CD4-positive, CD25-positive, alpha-beta regulatory T cell (primary cell): ENCODE measurements at regions not wholly inside any gene's neighbourhood (a gene's known extent, or its start where the extent isn't known, plus 50 kb on each side); places are given as distances from the start of the nearest gene placed in this dataset.

ENCODE experiments used
- ATAC-seq, 2 donors: fragments of 150-1000 bp; cut with Tn5 transposase; one replicate each; pipeline ENCODE4 v1.10.0; 2021; ENCODE audit warnings: low read depth in 2 of 2, moderate number of reproducible peaks in 2 of 2, moderate library complexity in 1 of 2
- DNase-seq, 3 donors: peaks; one replicate each; pipeline versions ENCODE4 v3.0.0 to v3.0.0-alpha.2; 2012 to 2022; ENCODE audit warnings: mixed read lengths in 1 of 3
- H3K27ac ChIP-seq: one replicate; pipeline ENCODE4 v1.7.0; 2013; ENCODE audit warnings: mild to moderate bottlenecking, low read length; ENCODE audit not compliant: insufficient read depth, poor library complexity, severe bottlenecking
- H3K27me3 ChIP-seq: one replicate; pipeline ENCODE4 v1.7.0; 2013; ENCODE audit warnings: low read length; ENCODE audit not compliant: control insufficient read depth, insufficient read depth
- H3K36me3 ChIP-seq: one replicate; pipeline ENCODE4 v1.7.0; 2013; ENCODE audit warnings: mild to moderate bottlenecking, low read length, moderate library complexity; ENCODE audit not compliant: control insufficient read depth, insufficient read depth
- H3K4me1 ChIP-seq: 2 replicates; pipeline ENCODE4 v1.7.0; 2013; ENCODE audit warnings: mild to moderate bottlenecking, low read length; ENCODE audit not compliant: insufficient read depth, control insufficient read depth, poor library complexity, severe bottlenecking
- H3K4me3 ChIP-seq: one replicate; pipeline ENCODE4 v1.7.0; 2013; ENCODE audit warnings: low read depth, mild to moderate bottlenecking, low read length, moderate library complexity
- H3K9me3 ChIP-seq, 2 experiments: 1 replicate in 1 of 2; 2 replicates in 1 of 2; pipeline ENCODE4 v1.7.0; 2013; ENCODE audit warnings: low read length in 2 of 2, mild to moderate bottlenecking in 1 of 2, moderate library complexity in 1 of 2; ENCODE audit not compliant: control insufficient read depth in 2 of 2
- H3K27ac Mint-ChIP-seq, 3 donors: one replicate each; pipeline ENCODE4 v1.8.0; 2020 to 2022; ENCODE audit warnings: mild to moderate bottlenecking in 3 of 3, mixed read lengths in 3 of 3, moderate library complexity in 2 of 3
- H3K27me3 Mint-ChIP-seq: one replicate; pipeline ENCODE4 v1.8.0; 2022; ENCODE audit warnings: mild to moderate bottlenecking, mixed read lengths
- H3K36me3 Mint-ChIP-seq: one replicate; pipeline ENCODE4 v1.8.0; 2020; ENCODE audit warnings: mixed read lengths
- H3K4me1 Mint-ChIP-seq, 4 donors: one replicate each; pipeline ENCODE4 v1.8.0; 2020 to 2022; ENCODE audit warnings: mixed read lengths in 4 of 4, mild to moderate bottlenecking in 1 of 4
- H3K4me3 Mint-ChIP-seq, 4 donors: one replicate each; pipeline ENCODE4 v1.8.0; 2020 to 2022; ENCODE audit warnings: mild to moderate bottlenecking in 4 of 4, mixed read lengths in 4 of 4, moderate library complexity in 3 of 4
- H3K9me3 Mint-ChIP-seq, 7 donors: one replicate each; pipeline ENCODE4 v1.8.0; 2020 to 2022; ENCODE audit warnings: mixed read lengths in 7 of 7, mild to moderate bottlenecking in 3 of 7, moderate library complexity in 2 of 7

- peaks cover 0 to 2% (median 0%) of the 10 kb centered on the region in 7 donors for H3K9me3 Mint-ChIP-seq
Measured at GRCh38 chr14:34319140-34319539, 142.9 kb downstream of the SPTSSA start.

GRCh38 chr14:34318014-34318413 is 144.0 kb downstream of the SPTSSA start:
- DNase-seq (no peak), ATAC-seq (no peak)
- no peak overlapping the region for H3K4me3 Mint-ChIP-seq
- no peaks in the 10 kb centered on the region for H3K36me3 Mint-ChIP-seq
- Histone ChIP-seq H3K27ac (no peak overlapping the region), H3K9me3 (no peaks in the 10 kb centered on the region), H3K36me3 (no peaks in the 10 kb centered on the region), H3K27me3 (peaks cover 2% of the 10 kb centered on the region), H3K4me3 (no peak overlapping the region), H3K4me1 (no peaks in the 10 kb centered on the region)
- peaks cover 0 to 3% (median 1%) of the 10 kb centered on the region in 4 donors for H3K4me1 Mint-ChIP-seq
- H3K27ac Mint-ChIP-seq: no peak overlapping the region
- H3K9me3 Mint-ChIP-seq: peaks cover 0 to 2% (median 0%) of the 10 kb centered on the region in 7 donors
- H3K27me3 Mint-ChIP-seq: peaks cover 23% of the 10 kb centered on the region

More at GRCh38 chr14:34319140-34319539, 142.9 kb downstream of the SPTSSA start:
- H3K4me3 Mint-ChIP-seq: no peak overlapping the region
- no peaks in the 10 kb centered on the region for H3K4me1 ChIP-seq
- no peaks in the 10 kb centered on the region for H3K36me3 ChIP-seq
- no peak overlapping the region for H3K27ac ChIP-seq
- H3K4me1 Mint-ChIP-seq: peaks cover 0 to 4% (median 3%) of the 10 kb centered on the region in 4 donors
- H3K36me3 Mint-ChIP-seq: no peaks in the 10 kb centered on the region
- H3K27me3 Mint-ChIP-seq: peaks cover 23% of the 10 kb centered on the region
- H3K9me3 ChIP-seq: no peaks in the 10 kb centered on the region
- ATAC-seq (no peak), DNase-seq (no peak)
- no peak overlapping the region for H3K27ac Mint-ChIP-seq
- H3K27me3 ChIP-seq: no peaks in the 10 kb centered on the region
- H3K4me3 ChIP-seq: no peak overlapping the region

GRCh38 chr14:34310724-34311123 is 151.3 kb downstream of the SPTSSA start:
- ATAC-seq: no peak
- H3K4me1 Mint-ChIP-seq: no peaks in the 10 kb centered on the region

GRCh38 chr14:34303811-34304210 is 158.2 kb downstream of the SPTSSA start:
- no peaks in the 10 kb centered on the region for H3K4me1 ChIP-seq
- H3K4me3 ChIP-seq: no peak overlapping the region
- DNase-seq (no peak), ATAC-seq (no peak)
- no peaks in the 10 kb centered on the region for H3K9me3 ChIP-seq
- no peak overlapping the region for H3K27ac ChIP-seq
- Mint-ChIP-seq H3K27me3 (peaks cover 5% of the 10 kb centered on the region), H3K9me3 (peaks cover 0 to 3% (median 0%) of the 10 kb centered on the region in 7 donors), H3K36me3 (no peaks in the 10 kb centered on the region), H3K4me3 (no peak overlapping the region), H3K27ac (no peak overlapping the region), H3K4me1 (no peaks in the 10 kb centered on the region)
- H3K27me3 ChIP-seq: no peaks in the 10 kb centered on the region
- H3K36me3 ChIP-seq: no peaks in the 10 kb centered on the region

More at GRCh38 chr14:34310724-34311123, 151.3 kb downstream of the SPTSSA start:
- no peak overlapping the region for H3K4me3 Mint-ChIP-seq
- DNase-seq: no peak
- Histone ChIP-seq H3K27ac (no peak overlapping the region), H3K4me1 (no peaks in the 10 kb centered on the region), H3K9me3 (no peaks in the 10 kb centered on the region), H3K4me3 (no peak overlapping the region), H3K27me3 (peaks cover 2% of the 10 kb centered on the region), H3K36me3 (no peaks in the 10 kb centered on the region)
- peaks cover 24% of the 10 kb centered on the region for H3K27me3 Mint-ChIP-seq
- H3K27ac Mint-ChIP-seq: no peak overlapping the region
- H3K36me3 Mint-ChIP-seq: no peaks in the 10 kb centered on the region
- H3K9me3 Mint-ChIP-seq: peaks cover 0 to 3% (median 0%) of the 10 kb centered on the region in 7 donors

- H3K4me3 Mint-ChIP-seq: no peak overlapping the region
- H3K4me1 Mint-ChIP-seq: no peaks in the 10 kb centered on the region
- H3K27me3 ChIP-seq: no peaks in the 10 kb centered on the region
- peaks cover 0 to 3% (median 0%) of the 10 kb centered on the region in 7 donors for H3K9me3 Mint-ChIP-seq
- no peaks in the 10 kb centered on the region for H3K9me3 ChIP-seq
- no peaks in the 10 kb centered on the region for H3K36me3 Mint-ChIP-seq
- H3K4me1 ChIP-seq: no peaks in the 10 kb centered on the region
- no peak overlapping the region for H3K27ac Mint-ChIP-seq
- H3K36me3 ChIP-seq: no peaks in the 10 kb centered on the region
- DNase-seq (no peak), ATAC-seq (no peak)
- H3K27ac ChIP-seq: no peak overlapping the region
- no peak overlapping the region for H3K4me3 ChIP-seq
- no peaks in the 10 kb centered on the region for H3K27me3 Mint-ChIP-seq
Measured at GRCh38 chr14:34302654-34303053, 159.4 kb downstream of the SPTSSA start.

- no peaks in the 10 kb centered on the region for H3K27me3 ChIP-seq
- no peaks in the 10 kb centered on the region for H3K27me3 Mint-ChIP-seq
- H3K9me3 ChIP-seq: no peaks in the 10 kb centered on the region
- H3K4me1 Mint-ChIP-seq: no peaks in the 10 kb centered on the region
- peaks cover 0 to 3% (median 0%) of the 10 kb centered on the region in 7 donors for H3K9me3 Mint-ChIP-seq
- H3K27ac ChIP-seq: no peak overlapping the region
- no peak overlapping the region for H3K4me3 Mint-ChIP-seq
- DNase-seq (peak in 1 of 3 donors; percentile 53), ATAC-seq (no peak)
- no peaks in the 10 kb centered on the region for H3K36me3 ChIP-seq
- no peak overlapping the region for H3K27ac Mint-ChIP-seq
- H3K4me3 ChIP-seq: no peak overlapping the region
- H3K4me1 ChIP-seq: no peaks in the 10 kb centered on the region
- no peaks in the 10 kb centered on the region for H3K36me3 Mint-ChIP-seq
Measured at GRCh38 chr14:34300882-34301734, 160.9 kb downstream of the SPTSSA start.

- H3K27me3 Mint-ChIP-seq: no peaks in the 10 kb centered on the region
Measured at GRCh38 chr14:34300330-34300729, 161.7 kb downstream of the SPTSSA start.

GRCh38 chr14:34299360-34299759 is 162.7 kb downstream of the SPTSSA start:
- Mint-ChIP-seq H3K36me3 (no peaks in the 10 kb centered on the region), H3K27ac (no peak overlapping the region), H3K9me3 (peaks cover 0 to 3% (median 0%) of the 10 kb centered on the region in 7 donors), H3K4me1 (no peaks in the 10 kb centered on the region), H3K4me3 (no peak overlapping the region), H3K27me3 (no peaks in the 10 kb centered on the region)
- no peak overlapping the region for H3K4me3 ChIP-seq
- H3K36me3 ChIP-seq: no peaks in the 10 kb centered on the region
- H3K27me3 ChIP-seq: no peaks in the 10 kb centered on the region
- no peak overlapping the region for H3K27ac ChIP-seq
- DNase-seq: no peak
- no peaks in the 10 kb centered on the region for H3K4me1 ChIP-seq
- no peaks in the 10 kb centered on the region for H3K9me3 ChIP-seq
- ATAC-seq: no peak

More at GRCh38 chr14:34300330-34300729, 161.7 kb downstream of the SPTSSA start:
- H3K4me1 Mint-ChIP-seq: no peaks in the 10 kb centered on the region
- peaks cover 0 to 3% (median 0%) of the 10 kb centered on the region in 7 donors for H3K9me3 Mint-ChIP-seq
- Histone ChIP-seq H3K36me3 (no peaks in the 10 kb centered on the region), H3K4me1 (no peaks in the 10 kb centered on the region), H3K27me3 (no peaks in the 10 kb centered on the region), H3K27ac (no peak overlapping the region), H3K4me3 (no peak overlapping the region), H3K9me3 (no peaks in the 10 kb centered on the region)
- no peak for ATAC-seq
- no peak for DNase-seq
- peak overlapping the region in 1 of 3 donors; percentile 40 for H3K27ac Mint-ChIP-seq
- no peaks in the 10 kb centered on the region for H3K36me3 Mint-ChIP-seq
- H3K4me3 Mint-ChIP-seq: no peak overlapping the region
